HCT116 (cell line): ENCODE measurements at regions not wholly inside any gene's neighbourhood (a gene's known extent, or its start where the extent isn't known, plus 50 kb on each side); places are given as distances from the start of the nearest gene placed in this dataset.

Experiments
- ATAC-seq: fragments of 200-7000 bp; cut with Tn5 transposase; 2 replicates; pipeline ENCODE4 v1.9.1; 2020; ENCODE audit warnings: mild to moderate bottlenecking, moderate library complexity
- BruUV-seq: library from RNA; stranded (reverse); fragments of 400-500 nt; replicated peaks from 2 replicates; lab custom pipeline; 2021; lab: Mats Ljungman, UMichigan
- CTCF ChIA-PET: fragments of 300-600 bp; sonication (Branson Sonifier 250); formaldehyde crosslinking; loops from one replicate; lab custom pipeline; 2021; ENCODE audit warnings: antibody characterized with exemption; lab: Charles Lee
- POLR2A ChIA-PET: fragments of 300-600, 350-600 bp; sonication (Branson Sonifier 250); formaldehyde crosslinking; loops from one replicate; lab custom pipeline; 2021; ENCODE audit warnings: antibody characterized with exemption; lab: Charles Lee
- RAD21 ChIA-PET, 2 experiments: fragments of 300-600 bp; sonication (Branson Sonifier 250); formaldehyde crosslinking; loops; one replicate each; lab custom pipeline; 2023; ENCODE audit warnings: low total read pairs in 2 of 2; ENCODE audit not compliant: uncharacterized antibody in 2 of 2, unreplicated experiment in 2 of 2, low non-redundant PET in 1 of 2; lab: Charles Lee
- DNase-seq: peaks from one replicate; pipeline ENCODE4 v3.0.0-alpha.2; 2010; ENCODE audit warnings: low read depth, low spot score
- H2AFZ ChIP-seq: fragments of 200-600 bp; shearing (Covaris generic), sonication (generic); 2 replicates; pipeline ENCODE4 v1.6.1; 2017; ENCODE audit warnings: low read depth, mixed run types, mixed read lengths, antibody characterized with exemption, low read length; ENCODE audit not compliant: poor library complexity, severe bottlenecking
- H3K27ac ChIP-seq: 2 replicates; pipeline ENCODE4 v1.5.1; 2012; ENCODE audit warnings: low read depth, low read length
- H3K27me3 ChIP-seq: fragments of 200-600 bp; sonication (generic); 2 replicates; pipeline ENCODE4 v1.6.1; 2016; ENCODE audit warnings: mixed run types, low read length, mixed read lengths; ENCODE audit not compliant: insufficient read depth
- H3K36me3 ChIP-seq, 2 experiments: fragments of 200-500 bp in 1 of 2; fragments of 200-600 bp in 1 of 2; sonication (Bioruptor generic) in 1 of 2; sonication (generic) in 1 of 2; 2 replicates each; pipeline versions ENCODE4 v1.5.1 to v1.6.1; 2014 to 2016; ENCODE audit warnings: low read length in 2 of 2, inconsistent platforms in 1 of 2, mixed read lengths in 1 of 2, mixed run types in 1 of 2; ENCODE audit not compliant: insufficient read depth in 2 of 2, control insufficient read depth in 1 of 2
- H3K4me1 ChIP-seq, 2 experiments: fragments of 200-600 bp in 1 of 2; sonication (generic) in 1 of 2; 2 replicates each; pipeline versions ENCODE4 v1.5.1 to v1.6.1; 2012 to 2017; ENCODE audit warnings: low read length in 2 of 2, inconsistent platforms in 1 of 2, mild to moderate bottlenecking in 1 of 2, mixed read lengths in 1 of 2, mixed run types in 1 of 2, moderate library complexity in 1 of 2; ENCODE audit not compliant: insufficient read depth in 2 of 2, control insufficient read depth in 1 of 2
- H3K4me2 ChIP-seq: fragments of 200-600 bp; sonication (generic); 2 replicates; pipeline ENCODE4 v1.6.1; 2017; ENCODE audit warnings: mixed run types, low read length, mixed read lengths
- H3K4me3 ChIP-seq, 2 experiments: fragments of 200-600 bp in 1 of 2; sonication (generic) in 1 of 2; replicated peaks in 1 of 2; 2 replicates each; pipeline ENCODE4 v1.5.1; 2011 to 2016; ENCODE audit warnings: low read length in 2 of 2, control low read depth in 1 of 2, low read depth in 1 of 2, mild to moderate bottlenecking in 1 of 2, mixed read lengths in 1 of 2, mixed run types in 1 of 2
- H3K79me2 ChIP-seq: fragments of 200-600 bp; sonication (generic); 2 replicates; pipeline ENCODE4 v1.6.1; 2017; ENCODE audit warnings: mild to moderate bottlenecking, mixed run types, low read length, moderate library complexity, mixed read lengths; ENCODE audit not compliant: insufficient read depth
- H3K9ac ChIP-seq: fragments of 200-600 bp; sonication (generic); 2 replicates; pipeline ENCODE4 v1.6.1; 2016; ENCODE audit warnings: low read length, mixed read lengths
- H3K9me2 ChIP-seq: fragments of 200-600 bp; sonication (generic), shearing (Covaris generic); 2 replicates; pipeline ENCODE4 v1.6.1; 2017; ENCODE audit warnings: mixed run types, mild to moderate bottlenecking, moderate library complexity; ENCODE audit not compliant: insufficient read depth
- H3K9me3 ChIP-seq, 2 experiments: fragments of 200-500 bp in 1 of 2; fragments of 200-600 bp in 1 of 2; sonication (Bioruptor generic) in 1 of 2; sonication (generic) in 1 of 2; 2 replicates each; pipeline ENCODE4 v1.6.1; 2014 to 2017; ENCODE audit warnings: low read length in 2 of 2, mixed read lengths in 2 of 2, inconsistent platforms in 1 of 2, low read depth in 1 of 2, mild to moderate bottlenecking in 1 of 2, mixed run types in 1 of 2, moderate library complexity in 1 of 2; ENCODE audit not compliant: control insufficient read depth in 1 of 2, insufficient read depth in 1 of 2
- H4K20me1 ChIP-seq: fragments of 200-600 bp; sonication (generic), shearing (Covaris generic); 2 replicates; pipeline ENCODE4 v1.6.1; 2017; ENCODE audit warnings: mixed run types, mild to moderate bottlenecking, moderate library complexity; ENCODE audit not compliant: insufficient read depth
- CBX3 ChIP-seq: IDR thresholded peaks from 2 replicates; pipeline ENCODE4 v1.6.1; 2012; ENCODE audit warnings: low read depth
- CEBPB ChIP-seq: IDR thresholded peaks from 2 replicates; pipeline ENCODE4 v1.6.1; 2012; ENCODE audit warnings: low read depth
- EGR1 ChIP-seq: IDR thresholded peaks from 2 replicates; pipeline ENCODE4 v1.6.1; 2012; ENCODE audit warnings: low read depth
- ELF1 ChIP-seq: IDR thresholded peaks from 2 replicates; pipeline ENCODE4 v1.6.1; 2012; ENCODE audit warnings: low read depth, borderline replicate concordance
- EZH2phosphoT487 ChIP-seq: fragments of 200-600 bp; IDR thresholded peaks from 2 replicates; pipeline ENCODE4 v1.6.1; 2018; ENCODE audit warnings: antibody characterized with exemption, borderline replicate concordance
- FOSL1 ChIP-seq: IDR thresholded peaks from 2 replicates; pipeline ENCODE4 v1.6.1; 2012; ENCODE audit warnings: low read depth
- POLR2AphosphoS5 ChIP-seq: IDR thresholded peaks from 2 replicates; pipeline ENCODE4 v1.6.1; 2011; ENCODE audit warnings: mild to moderate bottlenecking, low read depth, low read length, moderate library complexity
- RAD21 ChIP-seq: IDR thresholded peaks from 2 replicates; pipeline ENCODE4 v1.6.1; 2012; ENCODE audit warnings: low read depth, mild to moderate bottlenecking
- SIN3A ChIP-seq: IDR thresholded peaks from 2 replicates; pipeline ENCODE4 v1.6.1; 2012; ENCODE audit warnings: low read depth
- SP1 ChIP-seq: IDR thresholded peaks from 2 replicates; pipeline ENCODE4 v1.6.1; 2012; ENCODE audit warnings: low read depth
- SRF ChIP-seq: IDR thresholded peaks from 2 replicates; pipeline ENCODE4 v1.6.1; 2012; ENCODE audit warnings: low read depth
- TCF7L2 ChIP-seq: IDR thresholded peaks from 2 replicates; pipeline ENCODE4 v1.7.0; 2011; ENCODE audit warnings: borderline replicate concordance, inconsistent platforms; ENCODE audit not compliant: insufficient read depth, insufficient read length; ENCODE audit errors: extremely low read depth
- YY1 ChIP-seq: IDR thresholded peaks from 2 replicates; pipeline ENCODE4 v1.6.1; 2011; ENCODE audit warnings: low read length, low read depth, moderate library complexity, mild to moderate bottlenecking; ENCODE audit not compliant: insufficient replicate concordance; ENCODE audit errors: extremely low read depth
- ZBTB33 ChIP-seq: IDR thresholded peaks from 2 replicates; pipeline ENCODE4 v1.6.1; 2011; ENCODE audit warnings: mild to moderate bottlenecking, low read length, moderate library complexity; ENCODE audit not compliant: insufficient replicate concordance; ENCODE audit errors: extremely low read depth
- ZNF274 ChIP-seq: fragments of 200-500 bp; sonication (Bioruptor generic); IDR thresholded peaks from 2 replicates; pipeline ENCODE4 v1.6.1; 2014; ENCODE audit warnings: mild to moderate bottlenecking, low read depth, low read length, inconsistent platforms
- intact Hi-C: fragments of 100-400 bp; cut with micrococcal nuclease; formaldehyde crosslinking; loops from 2 replicates; pipeline ENCODE4 v1.10.0; 2022
- TF ChIP-seq, protein P1 (sequence below): IDR thresholded peaks from 2 replicates; pipeline ENCODE4 v1.6.1; 2012
- TF ChIP-seq, protein P2 (sequence below): IDR thresholded peaks from 2 replicates; pipeline ENCODE4 v1.6.1; 2012; ENCODE audit warnings: low read depth
- TF ChIP-seq, protein P3 (sequence below): IDR thresholded peaks from 2 replicates; pipeline ENCODE4 v1.6.1; 2012
- TF ChIP-seq, protein P4 (sequence below), 3 experiments: fragments of 200-600 bp in 1 of 3; sonication (generic) in 1 of 3; IDR thresholded peaks in 2 of 3; conservative IDR thresholded peaks in 1 of 3; 2 replicates each; pipeline ENCODE4 v1.5.1; 2012 to 2017; ENCODE audit warnings: low read depth in 2 of 3, low read length in 2 of 3, antibody characterized with exemption in 1 of 3, borderline replicate concordance in 1 of 3, control low read depth in 1 of 3, mild to moderate bottlenecking in 1 of 3, mixed read lengths in 1 of 3, mixed run types in 1 of 3, moderate library complexity in 1 of 3; ENCODE audit not compliant: insufficient read depth in 1 of 3

DNA sequence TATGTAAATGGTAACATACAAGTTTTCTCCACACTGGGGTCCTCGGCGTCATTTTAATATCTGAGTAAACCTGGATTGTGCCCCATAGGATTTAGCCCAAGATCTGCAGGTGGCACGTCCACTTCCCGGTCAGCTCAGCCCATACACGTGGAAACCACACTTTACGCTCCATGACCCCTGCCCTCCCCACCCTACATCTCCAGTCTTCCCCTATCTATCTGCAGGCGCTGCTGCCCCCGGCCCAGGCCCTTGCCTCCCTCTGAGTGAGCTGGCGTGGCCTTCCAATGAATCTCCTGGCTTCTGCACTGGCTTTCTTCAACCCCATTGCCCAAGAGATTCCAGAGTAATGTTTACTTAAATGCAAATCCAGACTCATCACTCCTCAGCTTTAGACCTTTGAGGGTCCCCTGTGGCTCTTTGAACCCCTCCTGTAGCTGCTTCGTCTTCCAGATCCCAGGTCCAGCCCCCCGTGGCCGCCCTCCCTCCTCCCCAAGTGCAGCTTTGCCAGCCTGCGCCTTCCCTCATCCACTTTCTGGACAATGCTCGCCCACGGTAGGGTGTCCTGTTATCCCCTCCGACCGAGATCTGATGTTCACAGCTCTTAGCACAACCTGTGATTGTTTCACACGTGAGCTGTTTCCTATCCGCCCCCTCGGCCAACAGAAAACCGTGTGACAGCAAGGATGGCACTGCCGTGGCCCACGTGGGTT lies 421.4 kb upstream of the SALL3 start:
- ChIA-PET POLR2A (no interaction called here), CTCF (no interaction called here), RAD21 (no interaction called here)
- DNase-seq = no peak
- Histone ChIP-seq H3K79me2 (no peaks in the 10 kb centered on the region), H3K4me2 (no peak overlapping the region), H3K36me3 (no peaks in the 10 kb centered on the region), H3K4me1 (no peaks in the 10 kb centered on the region), H3K4me3 (no peak overlapping the region), H3K27me3 (no peaks in the 10 kb centered on the region), H3K9me2 (no peaks in the 10 kb centered on the region), H3K27ac (no peak overlapping the region), H3K9me3 (peaks cover 0 to 11% of the 10 kb centered on the region in 2 experiments; a peak in 2 of 4 replicates), H3K9ac (no peak overlapping the region), H4K20me1 (no peaks in the 10 kb centered on the region), H2AFZ (no peak overlapping the region)
- BruUV-seq = no TSS peak
- ATAC-seq = no peak
- intact Hi-C loops = no loop called here
- TF ChIP-seq SP1 (no peak), EGR1 (no peak), CEBPB (no peak), CBX3 (no peak), RAD21 (no peak), SRF (no peak), ZBTB33 (no peak), YY1 (no peak), ZNF274 (no peak), POLR2AphosphoS5 (no peak), EZH2phosphoT487 (no peak), SIN3A (no peak), TCF7L2 (no peak), ELF1 (no peak), FOSL1 (no peak)
- TF ChIP-seq, protein P1, sequence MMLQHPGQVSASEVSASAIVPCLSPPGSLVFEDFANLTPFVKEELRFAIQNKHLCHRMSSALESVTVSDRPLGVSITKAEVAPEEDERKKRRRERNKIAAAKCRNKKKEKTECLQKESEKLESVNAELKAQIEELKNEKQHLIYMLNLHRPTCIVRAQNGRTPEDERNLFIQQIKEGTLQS = no peak
- TF ChIP-seq, protein P2, sequence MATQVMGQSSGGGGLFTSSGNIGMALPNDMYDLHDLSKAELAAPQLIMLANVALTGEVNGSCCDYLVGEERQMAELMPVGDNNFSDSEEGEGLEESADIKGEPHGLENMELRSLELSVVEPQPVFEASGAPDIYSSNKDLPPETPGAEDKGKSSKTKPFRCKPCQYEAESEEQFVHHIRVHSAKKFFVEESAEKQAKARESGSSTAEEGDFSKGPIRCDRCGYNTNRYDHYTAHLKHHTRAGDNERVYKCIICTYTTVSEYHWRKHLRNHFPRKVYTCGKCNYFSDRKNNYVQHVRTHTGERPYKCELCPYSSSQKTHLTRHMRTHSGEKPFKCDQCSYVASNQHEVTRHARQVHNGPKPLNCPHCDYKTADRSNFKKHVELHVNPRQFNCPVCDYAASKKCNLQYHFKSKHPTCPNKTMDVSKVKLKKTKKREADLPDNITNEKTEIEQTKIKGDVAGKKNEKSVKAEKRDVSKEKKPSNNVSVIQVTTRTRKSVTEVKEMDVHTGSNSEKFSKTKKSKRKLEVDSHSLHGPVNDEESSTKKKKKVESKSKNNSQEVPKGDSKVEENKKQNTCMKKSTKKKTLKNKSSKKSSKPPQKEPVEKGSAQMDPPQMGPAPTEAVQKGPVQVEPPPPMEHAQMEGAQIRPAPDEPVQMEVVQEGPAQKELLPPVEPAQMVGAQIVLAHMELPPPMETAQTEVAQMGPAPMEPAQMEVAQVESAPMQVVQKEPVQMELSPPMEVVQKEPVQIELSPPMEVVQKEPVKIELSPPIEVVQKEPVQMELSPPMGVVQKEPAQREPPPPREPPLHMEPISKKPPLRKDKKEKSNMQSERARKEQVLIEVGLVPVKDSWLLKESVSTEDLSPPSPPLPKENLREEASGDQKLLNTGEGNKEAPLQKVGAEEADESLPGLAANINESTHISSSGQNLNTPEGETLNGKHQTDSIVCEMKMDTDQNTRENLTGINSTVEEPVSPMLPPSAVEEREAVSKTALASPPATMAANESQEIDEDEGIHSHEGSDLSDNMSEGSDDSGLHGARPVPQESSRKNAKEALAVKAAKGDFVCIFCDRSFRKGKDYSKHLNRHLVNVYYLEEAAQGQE = no peak
- TF ChIP-seq, protein P3, sequence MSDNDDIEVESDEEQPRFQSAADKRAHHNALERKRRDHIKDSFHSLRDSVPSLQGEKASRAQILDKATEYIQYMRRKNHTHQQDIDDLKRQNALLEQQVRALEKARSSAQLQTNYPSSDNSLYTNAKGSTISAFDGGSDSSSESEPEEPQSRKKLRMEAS = no peak
- TF ChIP-seq, protein P4, sequence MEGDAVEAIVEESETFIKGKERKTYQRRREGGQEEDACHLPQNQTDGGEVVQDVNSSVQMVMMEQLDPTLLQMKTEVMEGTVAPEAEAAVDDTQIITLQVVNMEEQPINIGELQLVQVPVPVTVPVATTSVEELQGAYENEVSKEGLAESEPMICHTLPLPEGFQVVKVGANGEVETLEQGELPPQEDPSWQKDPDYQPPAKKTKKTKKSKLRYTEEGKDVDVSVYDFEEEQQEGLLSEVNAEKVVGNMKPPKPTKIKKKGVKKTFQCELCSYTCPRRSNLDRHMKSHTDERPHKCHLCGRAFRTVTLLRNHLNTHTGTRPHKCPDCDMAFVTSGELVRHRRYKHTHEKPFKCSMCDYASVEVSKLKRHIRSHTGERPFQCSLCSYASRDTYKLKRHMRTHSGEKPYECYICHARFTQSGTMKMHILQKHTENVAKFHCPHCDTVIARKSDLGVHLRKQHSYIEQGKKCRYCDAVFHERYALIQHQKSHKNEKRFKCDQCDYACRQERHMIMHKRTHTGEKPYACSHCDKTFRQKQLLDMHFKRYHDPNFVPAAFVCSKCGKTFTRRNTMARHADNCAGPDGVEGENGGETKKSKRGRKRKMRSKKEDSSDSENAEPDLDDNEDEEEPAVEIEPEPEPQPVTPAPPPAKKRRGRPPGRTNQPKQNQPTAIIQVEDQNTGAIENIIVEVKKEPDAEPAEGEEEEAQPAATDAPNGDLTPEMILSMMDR (IDR thresholded peaks at IDR 0.05 in 2 of 3, conservative IDR thresholded peaks at IDR 0.05 in 1 of 3; ENCODE audit: borderline replicate concordance in 1 of 3, insufficient read depth in 1 of 3, low read depth in 2 of 3, low read length in 2 of 3) = no peak
